ENCODE measurements at regions not wholly inside any gene's neighbourhood (a gene's known extent, or its start where the extent isn't known, plus 50 kb on each side); places are given as distances from the start of the nearest gene placed in this dataset.

GRCh38 chr18:40866013-40866645 lies 1088.9 kb upstream of the PIK3C3 start:
- no peak for DNase-seq

- DNase-seq = no peak
These were observed 1090.2 kb upstream of the PIK3C3 start for GRCh38 chr18:40864846-40865245.

DNA sequence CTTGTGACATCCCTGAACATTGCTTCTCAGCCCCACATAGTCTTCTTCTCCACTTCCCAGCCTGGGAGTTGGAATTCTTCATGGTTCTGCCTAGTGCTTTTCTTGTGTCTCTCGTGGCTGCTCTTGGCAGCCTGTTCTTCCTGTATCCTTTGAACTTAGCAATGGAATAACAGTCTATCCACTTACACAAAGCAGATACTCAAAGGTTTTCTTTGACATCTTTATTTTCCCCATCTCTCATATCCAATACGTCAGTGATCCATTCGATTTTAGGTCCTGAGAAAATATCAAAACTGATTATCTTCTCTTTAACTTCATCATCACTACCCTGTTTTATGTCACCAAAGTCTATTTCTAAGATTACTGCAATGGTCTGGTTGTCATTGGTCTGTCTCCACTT lies 1091.2 kb upstream of the PIK3C3 start:
- DNase-seq = no peak

DNA sequence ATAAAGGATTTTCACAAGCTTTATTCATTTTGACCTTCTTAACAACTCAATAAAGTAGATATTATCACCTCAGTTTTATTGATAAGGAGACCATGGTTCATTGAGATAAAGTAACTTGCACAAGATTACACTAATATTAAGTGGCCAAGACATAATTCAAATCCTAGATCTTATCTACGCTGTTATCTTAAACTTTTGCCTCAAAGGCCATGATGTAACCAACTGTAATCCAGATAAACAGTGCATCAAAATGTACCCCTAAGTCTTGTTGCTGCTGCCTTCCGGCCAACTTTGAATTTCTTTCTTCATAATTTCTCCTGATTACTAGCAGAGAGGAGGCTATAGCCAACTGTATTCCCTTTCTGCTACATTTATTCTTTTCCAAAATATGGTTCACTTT lies 1094.8 kb upstream of the PIK3C3 start:
- no peak for DNase-seq

GRCh38 chr18:40855661-40856060 lies 1099.4 kb upstream of the PIK3C3 start:
- no peak for DNase-seq

GRCh38 chr18:40852406-40852805 lies 1102.6 kb upstream of the PIK3C3 start:
- no peak for DNase-seq

GRCh38 chr18:40851014-40851429 lies 1104.0 kb upstream of the PIK3C3 start:
- no peak for DNase-seq

DNA sequence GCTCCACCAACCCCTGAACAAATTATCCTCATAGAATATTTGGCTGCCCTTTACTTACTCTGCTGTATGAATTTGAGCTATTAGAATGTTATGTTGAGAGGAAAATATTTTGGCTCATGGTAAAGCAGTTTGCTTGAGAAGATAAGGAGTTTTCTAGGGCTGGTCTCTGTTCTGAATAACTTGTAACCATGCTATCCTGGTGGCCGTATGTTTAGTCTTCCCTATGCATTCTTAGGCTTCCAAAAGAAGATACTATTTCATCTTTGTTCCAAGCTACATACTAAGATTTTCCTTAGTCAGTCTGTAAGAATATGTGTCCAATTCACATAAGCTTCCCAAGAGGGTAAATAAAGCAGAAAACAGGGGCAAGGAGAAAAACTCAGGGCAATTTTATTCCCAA lies 1105.1 kb upstream of the PIK3C3 start:
- no peak for DNase-seq

DNA sequence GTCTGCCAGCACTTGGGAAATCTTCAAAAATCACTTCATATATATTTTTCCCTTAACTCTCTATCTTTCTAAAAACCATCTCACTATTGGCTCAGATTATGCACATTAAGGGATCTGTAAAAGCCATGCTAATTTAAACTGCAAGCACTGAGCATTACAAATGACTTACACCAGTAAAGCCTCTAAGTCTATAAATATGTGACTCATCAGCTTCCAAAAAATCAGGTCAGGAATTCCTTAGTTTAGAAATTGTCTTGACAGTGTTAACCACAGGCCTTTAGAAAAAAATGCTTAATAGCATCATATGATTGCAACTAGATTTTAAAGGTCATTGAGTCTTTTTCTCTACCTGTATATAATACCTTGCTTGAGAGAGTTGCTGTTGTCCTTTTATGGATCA lies 1113.6 kb upstream of the PIK3C3 start:
- DNase-seq = no peak

DNA sequence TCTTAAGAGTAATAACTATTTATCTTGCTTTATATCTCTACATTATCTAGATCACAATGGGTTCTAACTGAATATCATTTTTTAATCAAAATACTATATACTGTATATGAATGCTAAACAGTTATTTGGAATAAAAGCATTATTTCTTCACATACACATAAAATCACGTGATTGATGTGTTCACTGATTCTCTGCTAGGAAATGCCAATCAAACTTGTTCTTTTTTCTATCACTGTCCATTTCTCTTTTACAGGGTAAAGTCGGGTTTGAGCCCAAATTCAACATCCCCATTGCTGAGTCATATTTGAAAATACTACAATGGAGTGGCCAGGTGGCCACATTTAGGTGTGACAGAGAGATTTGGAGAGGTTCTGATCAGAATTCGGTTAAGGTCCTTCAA lies 1114.0 kb upstream of the PIK3C3 start:
- no peak for DNase-seq

GRCh38 chr18:40832362-40832761 lies 1122.7 kb upstream of the PIK3C3 start:
- DNase-seq = no peak

DNA sequence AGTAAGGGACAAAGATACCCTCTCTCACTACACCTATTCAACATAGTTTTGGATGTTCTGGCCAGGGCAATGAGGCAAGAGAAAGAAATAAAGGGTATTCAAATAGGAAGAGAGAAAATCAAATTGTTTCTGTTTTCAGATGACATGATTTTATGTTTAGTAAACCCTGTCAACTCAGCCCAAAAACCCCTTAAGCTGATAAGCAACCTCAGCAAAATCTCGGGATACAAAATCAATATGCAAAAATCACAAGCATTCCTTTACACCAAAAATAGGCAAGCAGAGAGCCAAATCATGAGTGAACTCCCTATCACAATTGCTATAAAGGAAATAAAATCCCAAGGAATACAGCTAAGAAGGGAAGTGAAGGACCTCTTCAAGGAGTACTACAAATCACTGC lies 1130.7 kb upstream of the PIK3C3 start:
- DNase-seq = no peak

GRCh38 chr18:40821596-40822243 lies 1133.3 kb upstream of the PIK3C3 start:
- DNase-seq = no peak

DNA sequence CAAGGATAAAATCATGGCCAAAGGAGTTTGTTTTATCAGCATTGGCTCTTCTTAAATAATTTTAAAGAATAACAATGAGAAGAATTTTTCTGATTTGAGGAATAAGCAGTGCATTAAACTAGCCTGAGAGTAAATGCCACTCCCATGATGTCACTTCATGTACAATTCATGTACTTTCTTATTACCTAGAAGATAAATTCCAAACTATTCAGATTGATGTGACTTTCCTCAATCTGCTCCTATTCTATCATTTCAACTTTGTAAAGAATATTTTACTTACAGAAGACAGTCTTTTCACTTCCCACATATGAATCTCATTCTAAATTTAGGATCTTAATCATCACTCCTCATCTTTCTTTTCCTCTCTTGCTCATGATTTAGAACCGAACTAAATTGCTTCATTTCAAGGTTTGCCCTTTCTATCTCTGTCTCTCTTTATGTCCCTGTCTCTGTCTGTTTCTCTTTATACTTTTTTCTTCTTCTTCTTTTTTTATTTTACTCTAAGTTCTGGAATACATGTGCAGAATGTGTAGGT lies 1142.0 kb upstream of the PIK3C3 start:
- DNase-seq = no peak

GRCh38 chr18:40810372-40810771 lies 1144.7 kb upstream of the PIK3C3 start:
- no peak for DNase-seq

DNA sequence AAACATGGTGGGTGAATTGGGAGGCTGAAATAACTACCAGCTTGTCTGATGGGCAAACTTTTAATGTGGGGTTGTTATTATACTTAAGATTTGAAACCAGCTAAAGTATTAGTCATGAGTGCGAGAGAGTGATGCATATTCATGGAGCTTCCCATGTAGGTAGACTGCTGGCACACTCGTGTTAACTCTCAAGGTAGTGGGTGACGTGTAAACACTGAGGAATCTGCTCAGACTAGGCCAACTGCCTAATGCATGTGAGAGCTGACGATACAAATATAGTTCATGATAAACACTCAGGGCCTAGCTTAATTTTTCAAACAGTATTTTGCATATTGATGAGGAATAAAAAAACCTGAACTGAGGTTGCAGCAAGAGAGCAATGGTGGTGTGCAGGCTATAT lies 1165.7 kb upstream of the PIK3C3 start:
- no peak for DNase-seq

GRCh38 chr18:40782453-40783130 lies 1172.4 kb upstream of the PIK3C3 start:
- no peak for DNase-seq

GRCh38 chr18:40769786-40770185 lies 1185.2 kb upstream of the PIK3C3 start:
- DNase-seq = no peak

DNA sequence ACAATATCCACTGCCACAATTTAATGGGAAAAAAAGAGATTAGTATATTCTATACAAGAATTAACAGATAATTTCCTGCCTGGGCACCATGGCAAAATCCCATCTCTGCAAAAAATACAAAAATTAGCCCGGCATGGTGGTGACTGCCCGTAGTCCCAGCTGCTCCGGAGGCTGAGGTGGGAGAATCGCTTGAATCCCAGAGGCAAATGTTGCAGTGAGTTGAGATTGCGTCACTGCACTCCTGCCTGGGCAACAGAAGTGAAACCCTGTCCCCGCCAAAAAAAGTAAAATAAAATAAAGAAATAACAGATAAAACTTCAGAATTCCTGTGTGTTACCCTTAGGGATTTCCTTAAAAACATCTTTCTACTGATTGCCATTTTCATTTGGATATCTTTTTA lies 1194.8 kb upstream of the PIK3C3 start:
- DNase-seq = no peak

- DNase-seq = no peak
These were observed 1200.6 kb upstream of the PIK3C3 start for GRCh38 chr18:40754477-40754876.

DNA sequence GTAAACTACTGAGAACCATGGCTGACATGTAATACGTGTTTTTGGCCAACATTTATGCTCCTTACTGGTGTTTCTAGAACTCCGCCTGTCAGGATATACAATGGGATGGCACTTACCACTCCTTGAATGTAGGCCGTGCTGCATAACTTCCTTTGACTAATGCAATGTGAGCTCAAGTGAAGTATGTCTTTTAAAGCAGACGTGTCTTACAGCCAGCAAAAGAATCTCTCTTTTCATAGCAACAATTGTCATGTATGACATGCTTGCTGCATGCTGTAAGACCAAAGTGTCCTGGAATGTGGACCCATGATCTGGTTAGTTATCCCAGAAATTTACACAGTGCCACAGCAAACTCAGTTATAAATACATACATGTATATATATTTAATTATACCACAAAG lies 1202.7 kb upstream of the PIK3C3 start:
- no peak for DNase-seq

DNA sequence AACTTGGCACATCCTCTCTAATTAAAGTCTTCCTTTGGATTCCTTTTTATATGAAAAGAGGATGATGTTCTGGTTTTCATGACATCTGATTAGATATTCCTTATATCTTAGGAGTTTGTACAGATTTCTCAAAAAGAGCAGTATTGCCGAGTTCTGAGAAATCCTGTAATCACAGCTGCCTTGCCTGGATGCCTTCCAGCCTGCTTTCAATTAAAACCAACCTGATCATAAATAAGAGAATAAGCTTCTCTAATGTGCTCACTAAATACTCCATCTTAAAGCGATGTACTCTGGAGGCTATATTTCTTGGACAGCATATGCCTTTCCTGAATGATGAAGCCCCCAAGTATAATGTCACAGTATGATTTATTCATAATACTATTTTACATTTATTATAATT lies 1203.8 kb upstream of the PIK3C3 start:
- no peak for DNase-seq

DNA sequence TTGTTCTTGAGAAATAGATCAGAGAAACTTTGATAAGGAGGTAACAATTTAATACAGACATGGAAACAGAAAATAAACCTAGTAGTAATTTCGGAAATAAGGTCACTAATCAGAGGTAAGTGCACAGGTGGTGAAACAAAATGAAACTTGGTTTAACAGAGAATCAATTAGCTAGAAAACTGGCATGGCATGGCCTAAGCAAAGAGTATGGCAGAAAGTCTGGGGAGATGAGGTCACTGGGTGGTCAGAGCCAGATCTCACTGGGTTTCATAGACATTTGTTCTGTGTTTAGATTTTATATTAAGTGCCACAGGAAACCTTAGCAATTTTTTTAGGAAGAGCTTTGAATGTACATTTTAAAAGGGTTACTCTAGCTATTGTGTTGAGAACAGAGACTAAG lies 1216.0 kb upstream of the PIK3C3 start:
- DNase-seq = no peak

GRCh38 chr18:40738321-40738880 lies 1216.6 kb upstream of the PIK3C3 start:
- no peak for DNase-seq
